ENCODE measurements at regions not wholly inside any gene's neighbourhood (a gene's known extent, or its start where the extent isn't known, plus 50 kb on each side); places are given as distances from the start of the nearest gene placed in this dataset.

DNA sequence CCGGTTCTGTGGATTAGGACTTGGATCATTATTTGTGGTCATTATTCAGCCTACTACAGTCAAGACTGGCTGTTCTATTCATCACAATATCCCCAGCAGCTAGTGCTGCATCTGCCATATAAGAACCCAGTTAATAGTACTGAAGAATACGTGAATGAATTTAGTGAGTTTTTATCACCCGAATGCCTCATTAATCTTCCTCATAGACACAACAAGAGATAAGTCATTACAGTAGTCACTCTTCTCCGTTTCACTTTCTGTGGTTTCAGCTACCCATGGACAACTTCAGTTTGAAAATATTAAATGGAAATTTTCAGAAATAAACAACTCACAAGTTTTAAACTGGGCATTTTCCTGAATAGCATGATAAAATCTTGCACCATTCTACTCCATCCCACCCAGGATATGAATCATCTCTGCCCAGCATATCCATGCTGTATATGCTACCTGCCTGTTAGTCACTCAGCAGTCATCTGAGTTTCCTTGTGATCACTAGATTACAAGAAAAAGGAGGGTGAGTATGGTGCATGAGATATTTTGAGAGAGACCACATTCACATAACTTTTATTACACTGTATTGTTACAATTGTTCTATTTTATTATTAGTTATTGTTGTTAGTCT is 363.7 kb upstream of the CHAC2 start:
- Histone ChIP-seq H3K27me3 (ENCODE audit: control insufficient read depth, insufficient read depth, low read length) (no peaks in the 10 kb centered on the region), H3K36me3 (ENCODE audit: control insufficient read depth, insufficient read depth, low read length) (no peaks in the 10 kb centered on the region), H3K4me3 (ENCODE audit: low read depth, low read length) (no peak overlapping the region)
- TF ChIP-seq CTCF (IDR thresholded peaks at IDR 0.05; ENCODE audit: insufficient read depth, low read length, poor library complexity, severe bottlenecking), result no peak
- peak; percentile 81 for DNase-seq (ENCODE audit: low read depth)

DNA sequence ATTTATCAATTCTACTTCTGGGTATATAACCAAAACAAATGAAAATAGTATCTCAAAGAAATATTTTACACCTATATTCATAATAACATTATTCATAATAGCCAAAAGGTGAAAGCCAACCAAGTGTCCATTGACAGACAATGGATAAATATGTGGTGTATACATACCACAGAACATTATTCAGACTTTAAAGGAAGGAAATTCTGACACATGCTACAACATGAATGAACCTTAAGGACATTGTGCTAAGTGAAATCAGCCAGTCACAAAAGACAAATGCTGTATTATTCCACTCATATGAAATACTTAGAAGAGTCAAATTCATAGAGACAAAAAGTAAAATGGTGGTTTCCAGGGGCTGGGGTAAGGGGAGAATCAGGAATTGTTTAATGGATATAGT is 370.5 kb upstream of the CHAC2 start:
- H3K27me3 ChIP-seq (ENCODE audit: control insufficient read depth, insufficient read depth, low read length), result no peaks in the 10 kb centered on the region
- TF ChIP-seq CTCF (IDR thresholded peaks at IDR 0.05; ENCODE audit: insufficient read depth, low read length, poor library complexity, severe bottlenecking), result no peak
- no peak overlapping the region for H3K4me3 ChIP-seq (ENCODE audit: low read depth, low read length)
- H3K36me3 ChIP-seq (ENCODE audit: control insufficient read depth, insufficient read depth, low read length), result no peaks in the 10 kb centered on the region
- no peak for DNase-seq (ENCODE audit: low read depth)

DNA sequence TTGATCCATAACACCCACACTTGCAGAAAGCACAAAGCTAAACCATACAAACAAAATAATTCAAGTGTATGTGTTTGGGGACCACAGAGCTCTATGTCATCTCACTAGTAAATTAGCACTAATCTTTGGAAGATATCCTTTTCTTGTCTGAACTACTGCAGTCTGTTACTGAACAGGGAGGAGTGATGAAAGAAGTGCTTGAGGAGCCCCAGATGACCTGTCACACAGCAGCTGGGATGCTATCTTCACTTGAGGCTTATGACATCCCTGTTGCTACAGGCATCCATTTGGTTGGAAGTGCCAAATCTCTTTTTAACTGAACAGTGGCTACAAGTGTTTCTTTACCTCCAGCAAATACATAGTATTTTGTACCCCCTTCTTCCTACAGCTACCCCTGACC is 386.3 kb upstream of the CHAC2 start:
- no peaks in the 10 kb centered on the region for H3K36me3 ChIP-seq (ENCODE audit: control insufficient read depth, insufficient read depth, low read length)
- TF ChIP-seq CTCF (IDR thresholded peaks at IDR 0.05; ENCODE audit: insufficient read depth, low read length, poor library complexity, severe bottlenecking), result no peak
- no peak for DNase-seq (ENCODE audit: low read depth)
- no peak overlapping the region for H3K4me3 ChIP-seq (ENCODE audit: low read depth, low read length)
- H3K27me3 ChIP-seq (ENCODE audit: control insufficient read depth, insufficient read depth, low read length), result no peaks in the 10 kb centered on the region

GRCh38 chr2:53379547-53379946 is 388.1 kb upstream of the CHAC2 start:
- no peak for DNase-seq (ENCODE audit: low read depth)
- Histone ChIP-seq H3K27me3 (ENCODE audit: control insufficient read depth, insufficient read depth, low read length) (no peaks in the 10 kb centered on the region), H3K4me3 (ENCODE audit: low read depth, low read length) (no peak overlapping the region), H3K36me3 (ENCODE audit: control insufficient read depth, insufficient read depth, low read length) (no peaks in the 10 kb centered on the region)
- no peak for TF ChIP-seq CTCF (IDR thresholded peaks at IDR 0.05; ENCODE audit: insufficient read depth, low read length, poor library complexity, severe bottlenecking)

- DNase-seq (ENCODE audit: low read depth), result no peak
- Histone ChIP-seq H3K4me3 (ENCODE audit: low read depth, low read length) (no peak overlapping the region), H3K27me3 (ENCODE audit: control insufficient read depth, insufficient read depth, low read length) (no peaks in the 10 kb centered on the region), H3K36me3 (ENCODE audit: control insufficient read depth, insufficient read depth, low read length) (no peaks in the 10 kb centered on the region)
- TF ChIP-seq CTCF (IDR thresholded peaks at IDR 0.05; ENCODE audit: insufficient read depth, low read length, poor library complexity, severe bottlenecking), result no peak
Observed at GRCh38 chr2:53378791-53379190, 388.8 kb upstream of the CHAC2 start.

GRCh38 chr2:53373126-53373525 is 394.5 kb upstream of the CHAC2 start:
- no peak for TF ChIP-seq CTCF (IDR thresholded peaks at IDR 0.05; ENCODE audit: insufficient read depth, low read length, poor library complexity, severe bottlenecking)
- H3K36me3 ChIP-seq (ENCODE audit: control insufficient read depth, insufficient read depth, low read length), result no peaks in the 10 kb centered on the region
- no peaks in the 10 kb centered on the region for H3K27me3 ChIP-seq (ENCODE audit: control insufficient read depth, insufficient read depth, low read length)
- no peak for DNase-seq (ENCODE audit: low read depth)
- H3K4me3 ChIP-seq (ENCODE audit: low read depth, low read length), result no peak overlapping the region
